HepG2 (cell line): ENCODE measurements at regions not wholly inside any gene's neighbourhood (a gene's known extent, or its start where the extent isn't known, plus 50 kb on each side); places are given as distances from the start of the nearest gene placed in this dataset.

Experiments used
- NFRKB ChIP-seq: fragments of 450-650 bp; IDR thresholded peaks from 2 replicates; pipeline ENCODE4 v1.6.1; 2017
- SSRP1 ChIP-seq: IDR thresholded peaks from 2 replicates; pipeline ENCODE4 v1.6.1; 2016; ENCODE audit warnings: control low read depth
- ZNF768 ChIP-seq: sonication (generic); formaldehyde crosslinking; IDR thresholded peaks from 2 replicates; pipeline ENCODE4 v1.4.0; 2020; ENCODE audit warnings: missing genetic modification reagents

GRCh38 chr7:41536873-41537665, 165.8 kb downstream of the INHBA start:
- TF ChIP-seq ZNF768 (CRISPR knock-in tag), result no peak
- no peak for TF ChIP-seq SSRP1
- no peak for TF ChIP-seq NFRKB
